ENCODE measurements at regions not wholly inside any gene's neighbourhood (a gene's known extent, or its start where the extent isn't known, plus 50 kb on each side); places are given as distances from the start of the nearest gene placed in this dataset.

GRCh38 chr2:102950371-102950946 lies 188.6 kb downstream of the TMEM182 start:
- CTCF ChIA-PET = interaction anchor here (0.6 kb wide), 1 partner anchor 1061 kb away, joined by 3 read pairs; no protein-coding TSS in a partner anchor
- POLR2A ChIA-PET = no interaction called here

- POLR2A ChIA-PET = no interaction called here
- CTCF ChIA-PET = no interaction called here
These were observed 189.4 kb downstream of the TMEM182 start for GRCh38 chr2:102951249-102951648.

GRCh38 chr2:102967451-102967850 lies 205.6 kb downstream of the TMEM182 start:
- POLR2A ChIA-PET = no interaction called here
- CTCF ChIA-PET = no interaction called here

- CTCF ChIA-PET = no interaction called here
- POLR2A ChIA-PET = no interaction called here
These were observed 206.5 kb downstream of the TMEM182 start for GRCh38 chr2:102968375-102968774.

- ChIA-PET POLR2A (no interaction called here), CTCF (no interaction called here)
These were observed 209.9 kb downstream of the TMEM182 start for GRCh38 chr2:102971701-102972100.

GRCh38 chr2:102975996-102976975 lies 214.5 kb downstream of the TMEM182 start:
- ChIA-PET CTCF (no interaction called here), POLR2A (no interaction called here)

- ChIA-PET CTCF (no interaction called here), POLR2A (no interaction called here)
These were observed 215.7 kb downstream of the TMEM182 start for GRCh38 chr2:102977426-102978090.

DNA sequence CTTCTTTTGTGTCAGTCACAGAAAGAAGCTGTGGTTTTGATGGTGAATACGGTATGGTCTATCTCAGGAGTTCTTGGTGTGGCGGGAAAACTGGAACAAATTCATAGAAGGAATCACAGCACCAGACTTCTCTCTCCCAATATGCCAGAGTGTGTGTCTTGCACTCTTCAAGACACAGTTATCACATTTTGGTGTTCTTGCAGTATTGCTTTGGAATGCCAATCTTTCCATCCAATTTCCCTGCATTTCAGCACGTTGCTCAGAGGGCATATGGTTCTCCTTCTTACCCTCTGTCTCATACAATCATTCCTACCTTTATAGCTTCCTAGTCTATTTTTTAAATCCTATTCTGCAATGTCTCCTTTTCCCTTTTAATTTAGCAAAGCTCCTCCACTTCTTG lies 216.3 kb downstream of the TMEM182 start:
- CTCF ChIA-PET = no interaction called here
- POLR2A ChIA-PET = no interaction called here

DNA sequence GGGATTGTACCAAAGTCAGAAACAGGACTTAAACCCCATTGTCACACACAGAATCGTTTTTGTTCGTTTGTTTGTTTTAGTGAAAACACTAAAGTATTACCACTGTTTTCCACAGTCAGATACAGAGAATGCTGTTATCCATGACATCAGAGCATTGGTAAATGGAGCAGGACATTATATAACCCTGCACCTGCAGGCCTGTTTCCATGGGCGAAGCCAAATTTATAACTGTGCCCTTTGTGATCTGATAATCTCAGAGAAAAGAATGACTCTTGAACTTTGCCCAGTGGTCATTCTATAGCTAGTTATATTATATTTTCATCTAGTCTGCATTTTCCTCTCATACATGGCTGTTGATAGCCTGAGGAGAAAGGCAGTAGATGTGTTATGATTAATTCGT lies 217.6 kb downstream of the TMEM182 start:
- ChIA-PET CTCF (no interaction called here), POLR2A (no interaction called here)

GRCh38 chr2:102983786-102984185 lies 222.0 kb downstream of the TMEM182 start:
- ChIA-PET CTCF (no interaction called here), POLR2A (no interaction called here)

- ChIA-PET CTCF (no interaction called here), POLR2A (no interaction called here)
These were observed 225.1 kb downstream of the TMEM182 start for GRCh38 chr2:102986826-102987490.

- POLR2A ChIA-PET = no interaction called here
- CTCF ChIA-PET = interaction anchor here (0.6 kb wide), 1 partner anchor 53 kb away, joined by 3 read pairs; no protein-coding TSS in a partner anchor
These were observed 230.8 kb downstream of the TMEM182 start for GRCh38 chr2:102992607-102993006.

DNA sequence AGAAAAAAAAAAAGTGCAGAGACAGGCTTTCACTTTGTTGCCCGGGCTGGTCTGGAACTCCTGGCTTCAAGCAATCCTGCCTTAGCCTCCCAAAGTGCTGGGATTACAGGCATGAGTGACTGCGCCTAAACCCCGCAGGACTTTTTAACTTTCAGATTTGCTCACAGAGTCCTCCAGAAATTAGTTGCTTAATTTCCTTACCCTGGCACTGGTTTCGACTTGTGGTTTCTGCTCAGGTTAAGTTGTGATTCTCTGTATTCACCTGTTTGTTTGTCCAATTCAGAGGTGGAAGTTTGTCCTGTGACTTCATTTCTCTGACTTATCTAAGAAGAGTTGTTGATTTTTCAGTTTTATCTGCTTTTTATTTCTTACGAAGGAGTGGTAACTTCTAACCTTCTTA lies 238.1 kb downstream of the TMEM182 start:
- POLR2A ChIA-PET = no interaction called here
- CTCF ChIA-PET = no interaction called here

GRCh38 chr2:103002954-103003353 lies 241.1 kb downstream of the TMEM182 start:
- CTCF ChIA-PET = no interaction called here
- POLR2A ChIA-PET = no interaction called here

DNA sequence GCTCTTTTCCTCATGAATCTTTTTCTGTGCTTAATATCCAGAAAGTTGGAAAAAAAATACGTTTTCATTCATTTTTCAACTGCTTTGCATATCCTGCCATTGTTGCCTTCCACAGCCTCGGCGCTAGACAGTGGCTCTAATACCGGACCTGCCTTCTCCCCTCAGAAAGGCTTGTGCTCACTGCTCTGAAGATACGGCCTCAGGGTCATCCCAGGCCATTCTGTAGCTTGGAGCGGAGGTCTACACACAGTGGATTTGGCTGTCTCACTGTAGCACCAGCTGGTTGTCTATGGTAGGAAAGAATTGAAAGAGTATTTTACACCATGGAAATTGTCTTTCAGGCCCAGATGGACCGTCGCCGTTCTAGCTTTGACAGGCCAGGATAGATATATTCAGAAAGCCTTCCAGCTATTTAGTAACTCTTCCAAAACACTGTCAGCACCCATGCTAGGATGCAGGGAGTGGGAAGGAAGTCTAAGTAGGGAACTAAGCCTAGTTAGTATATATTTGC lies 242.0 kb downstream of the TMEM182 start:
- POLR2A ChIA-PET = no interaction called here
- CTCF ChIA-PET = no interaction called here

GRCh38 chr2:103004426-103004942 lies 242.7 kb downstream of the TMEM182 start:
- POLR2A ChIA-PET = no interaction called here
- CTCF ChIA-PET = no interaction called here

- ChIA-PET CTCF (no interaction called here), POLR2A (no interaction called here)
These were observed 243.6 kb downstream of the TMEM182 start for GRCh38 chr2:103005393-103005792.

- ChIA-PET CTCF (no interaction called here), POLR2A (no interaction called here)
These were observed 245.3 kb downstream of the TMEM182 start for GRCh38 chr2:103007086-103007485.

GRCh38 chr2:103008586-103008985 lies 246.8 kb downstream of the TMEM182 start:
- CTCF ChIA-PET = no interaction called here
- POLR2A ChIA-PET = no interaction called here

GRCh38 chr2:103009871-103010270 lies 248.0 kb downstream of the TMEM182 start:
- POLR2A ChIA-PET = no interaction called here
- CTCF ChIA-PET = no interaction called here

All from activated CD8-positive, alpha-beta memory T cell treated with anti-CD3 and anti-CD28 coated beads for 36 hours (primary cell).